ENCODE measurements at regions not wholly inside any gene's neighbourhood (a gene's known extent, or its start where the extent isn't known, plus 50 kb on each side); places are given as distances from the start of the nearest gene placed in this dataset.

- Histone ChIP-seq H3K27ac (no peak overlapping the region), H3K4me3 (no peak overlapping the region), H3K9me3 (no peaks in the 10 kb centered on the region), H3K4me1 (no peaks in the 10 kb centered on the region), H3K27me3 (no peaks in the 10 kb centered on the region), H3K36me3 (no peaks in the 10 kb centered on the region)
- intact Hi-C loops (cut with DNase I; ENCODE audit: low total_unique reads) = no loop called here
- TF ChIP-seq CTCF (IDR thresholded peaks at IDR 0.05) (no peak), POLR2A (IDR thresholded peaks at IDR 0.05) (no peak)
- no peak for DNase-seq
Measured at GRCh38 chr17:65278820-65279184, 141.6 kb downstream of the RGS9 start.

- H3K4me3 ChIP-seq = no peak overlapping the region
- no peak for TF ChIP-seq POLR2A (IDR thresholded peaks at IDR 0.05)
- TF ChIP-seq CTCF (IDR thresholded peaks at IDR 0.05) = peak; percentile 17 to 53 (median 34)
- H3K9me3 ChIP-seq = no peaks in the 10 kb centered on the region
- peak in 1 of 2 donors; percentile 24 for DNase-seq
- H3K27me3 ChIP-seq = no peaks in the 10 kb centered on the region
- no peaks in the 10 kb centered on the region for H3K4me1 ChIP-seq
- intact Hi-C loops (cut with DNase I; ENCODE audit: low total_unique reads) = no loop called here
- H3K27ac ChIP-seq = no peak overlapping the region
- H3K36me3 ChIP-seq = no peaks in the 10 kb centered on the region
Measured at GRCh38 chr17:65278050-65278819, 141.1 kb downstream of the RGS9 start.

- Histone ChIP-seq H3K27ac (no peak overlapping the region), H3K27me3 (no peaks in the 10 kb centered on the region), H3K4me3 (no peak overlapping the region), H3K4me1 (no peaks in the 10 kb centered on the region), H3K36me3 (no peaks in the 10 kb centered on the region), H3K9me3 (no peaks in the 10 kb centered on the region)
- TF ChIP-seq POLR2A (IDR thresholded peaks at IDR 0.05) (no peak), CTCF (IDR thresholded peaks at IDR 0.05) (no peak)
- intact Hi-C loops (cut with DNase I; ENCODE audit: low total_unique reads) = no loop called here
- no peak for DNase-seq
Measured at GRCh38 chr17:65277576-65277975, 140.4 kb downstream of the RGS9 start.
